GM10266 (cell line): ENCODE measurements at regions not wholly inside any gene's neighbourhood (a gene's known extent, or its start where the extent isn't known, plus 50 kb on each side); places are given as distances from the start of the nearest gene placed in this dataset.

Source experiments
- DNase-seq: peaks from one replicate; pipeline ENCODE4 v3.0.0; 2012; ENCODE audit errors: extremely low spot score
- CTCF ChIP-seq: IDR thresholded peaks from 2 replicates; pipeline ENCODE4 v1.5.1; 2012; ENCODE audit warnings: mild to moderate bottlenecking, low read depth; ENCODE audit not compliant: control insufficient read depth, insufficient read depth; ENCODE audit errors: missing control alignments

- DNase-seq = no peak
- no peak for TF ChIP-seq CTCF
Measured at GRCh38 chr1:76012341-76013205, 62.0 kb upstream of the ST6GALNAC3 start.

- TF ChIP-seq CTCF = no peak
Measured at GRCh38 chr1:76013206-76013581, 61.4 kb upstream of the ST6GALNAC3 start.

GRCh38 chr1:76015478-76016103, 59.0 kb upstream of the ST6GALNAC3 start:
- TF ChIP-seq CTCF = no peak
- DNase-seq = no peak

More at GRCh38 chr1:76013206-76013581, 61.4 kb upstream of the ST6GALNAC3 start:
- no peak for DNase-seq

GRCh38 chr1:76018045-76018444, 56.5 kb upstream of the ST6GALNAC3 start:
- no peak for DNase-seq
- TF ChIP-seq CTCF = no peak

- no peak for TF ChIP-seq CTCF
- DNase-seq = no peak
Measured at GRCh38 chr1:76021846-76022245, 52.7 kb upstream of the ST6GALNAC3 start.

GRCh38 chr1:76023669-76024435, 50.7 kb upstream of the ST6GALNAC3 start:
- no peak for TF ChIP-seq CTCF
- DNase-seq = no peak
